NCI-H2196 (cell line): ENCODE measurements at regions not wholly inside any gene's neighbourhood (a gene's known extent, or its start where the extent isn't known, plus 50 kb on each side); places are given as distances from the start of the nearest gene placed in this dataset.
"Not testable (repeated sequence)": the region's sequence is repeated elsewhere in the genome, so short reads cannot be mapped to it uniquely, and the experiment has no call there.

Experiments used
- DNase-seq: peaks from one replicate; lab custom pipeline; 2025; ENCODE audit not compliant: unreplicated experiment; lab: John Stamatoyannopoulos, UW

DNA sequence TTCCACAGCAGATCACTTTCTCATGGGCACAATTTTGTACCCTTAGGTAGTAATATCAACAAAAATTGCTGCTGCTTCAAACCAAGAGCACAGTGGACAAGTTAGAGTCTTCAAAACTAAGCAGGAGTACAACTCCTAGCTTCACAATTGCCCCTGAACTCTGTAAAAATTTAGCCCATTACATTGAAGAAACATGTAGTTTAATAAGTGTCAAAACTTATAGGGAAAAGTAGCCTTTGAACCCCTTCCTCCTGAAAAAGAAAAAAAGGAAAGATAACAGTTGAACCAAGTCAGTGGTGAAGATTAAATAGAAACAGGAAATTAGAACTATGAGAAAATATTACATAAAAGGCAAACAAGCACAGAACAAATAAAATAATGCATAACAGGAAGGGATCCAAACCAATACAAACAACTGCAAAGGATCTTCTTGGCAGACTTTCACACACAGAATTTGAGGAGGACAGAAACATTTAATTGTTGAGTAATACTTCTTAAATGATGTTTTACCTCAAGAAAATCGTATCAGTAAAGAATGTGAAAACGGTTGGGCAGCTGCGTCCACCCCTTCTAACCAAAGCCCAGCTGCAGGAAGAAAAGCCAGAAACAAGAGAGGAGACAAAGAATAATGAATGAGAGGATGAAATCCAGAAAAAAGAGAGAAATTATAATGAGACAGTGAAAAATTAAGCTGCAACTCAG, 636.0 kb downstream of the NR2F1-AS1 start:
- DNase-seq, result no peak

DNA sequence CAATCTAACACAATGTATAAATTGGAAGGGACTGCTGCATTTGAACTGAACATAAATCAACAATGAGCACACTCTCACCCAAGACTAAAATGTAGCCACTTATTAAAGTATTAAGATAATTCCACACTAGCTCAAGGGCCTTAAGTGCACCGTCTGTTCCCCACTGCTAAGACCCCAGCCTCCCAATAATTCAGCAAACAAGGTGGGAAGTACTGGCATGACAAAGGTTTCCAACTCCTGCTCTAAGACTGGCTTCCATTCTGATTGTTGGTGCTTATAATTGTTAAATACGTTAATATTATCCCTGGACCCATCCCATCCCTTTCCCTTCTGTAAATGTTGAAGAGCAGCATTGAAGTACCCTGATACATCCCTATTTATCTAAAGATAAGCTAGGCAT, 636.7 kb downstream of the NR2F1-AS1 start:
- no peak for DNase-seq

DNA sequence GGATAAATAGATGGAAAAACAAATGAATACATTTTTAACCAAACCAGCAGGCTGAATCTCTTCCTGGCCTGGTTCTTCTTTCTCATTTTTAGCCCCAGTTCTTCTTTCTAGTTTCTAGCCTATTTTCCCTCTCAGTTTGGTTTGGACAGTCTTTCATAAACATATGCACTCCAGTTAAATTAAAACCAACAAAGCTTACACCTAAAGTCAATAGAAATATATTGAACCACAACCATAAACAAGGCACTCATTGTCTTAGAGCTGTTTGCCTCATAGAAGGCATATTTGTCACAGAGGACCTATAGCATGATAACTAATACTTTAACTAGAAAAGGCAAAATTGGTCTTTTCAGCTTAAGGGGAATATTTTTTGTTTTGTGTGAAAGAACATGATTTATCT, 638.3 kb downstream of the NR2F1-AS1 start:
- no peak for DNase-seq

DNA sequence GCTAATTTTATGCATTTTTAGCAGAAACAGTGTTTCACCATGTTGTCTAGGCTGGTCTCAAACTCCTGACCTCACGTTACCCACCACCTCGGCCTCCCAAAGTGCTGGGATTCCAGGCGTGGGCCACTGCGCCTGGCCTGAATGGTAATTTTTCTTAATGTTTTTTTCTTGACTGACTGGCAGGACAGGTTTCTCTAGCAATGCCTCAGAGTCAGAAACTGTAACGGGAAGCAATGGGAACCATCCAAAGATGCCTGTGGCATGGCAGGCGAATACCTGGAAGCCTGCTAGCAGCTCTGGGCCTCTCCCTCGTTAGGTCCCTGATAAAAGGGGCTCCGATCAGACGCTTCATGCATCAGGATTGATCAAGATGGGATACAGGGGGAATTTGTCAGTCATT, 639.2 kb downstream of the NR2F1-AS1 start:
- DNase-seq, result no peak

DNA sequence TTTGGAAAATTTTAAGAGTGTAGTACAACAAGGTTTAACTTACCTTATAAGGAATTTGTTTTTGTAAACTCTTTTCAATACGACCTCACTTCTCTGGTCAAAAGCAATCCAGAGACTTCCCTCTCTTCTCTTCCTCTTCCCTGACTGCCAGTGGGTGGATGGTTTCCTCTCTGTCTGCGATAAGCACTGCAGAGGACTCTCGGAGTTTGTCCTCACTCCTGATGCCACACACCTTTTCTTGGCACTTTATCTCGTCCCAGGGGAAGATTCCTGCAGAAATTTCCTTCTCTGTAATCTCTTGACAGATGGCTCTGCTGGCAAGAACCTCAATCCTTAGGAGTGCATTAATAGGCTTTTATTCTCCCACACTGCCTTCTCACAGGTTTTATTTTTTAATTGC, 641.6 kb downstream of the NR2F1-AS1 start:
- no peak for DNase-seq

DNA sequence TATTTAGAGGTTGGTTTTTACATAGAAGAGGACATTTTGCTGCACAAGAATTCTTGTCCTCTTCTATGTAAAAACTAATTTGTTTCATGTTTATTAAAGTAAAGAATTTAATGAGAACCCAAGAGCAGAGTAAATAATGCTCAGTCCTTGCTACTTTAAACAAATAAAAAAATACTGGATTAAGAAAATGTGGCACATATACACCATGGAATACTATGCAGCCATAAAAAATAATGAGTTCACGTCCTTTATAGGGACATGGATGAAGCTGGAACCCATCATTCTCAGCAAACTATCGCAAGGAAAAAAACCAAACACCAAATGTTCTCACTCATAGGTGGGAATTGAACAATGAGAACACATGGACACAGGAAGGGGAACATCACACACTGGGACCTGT, 643.6 kb downstream of the NR2F1-AS1 start:
- not testable (repeated sequence) for DNase-seq

DNA sequence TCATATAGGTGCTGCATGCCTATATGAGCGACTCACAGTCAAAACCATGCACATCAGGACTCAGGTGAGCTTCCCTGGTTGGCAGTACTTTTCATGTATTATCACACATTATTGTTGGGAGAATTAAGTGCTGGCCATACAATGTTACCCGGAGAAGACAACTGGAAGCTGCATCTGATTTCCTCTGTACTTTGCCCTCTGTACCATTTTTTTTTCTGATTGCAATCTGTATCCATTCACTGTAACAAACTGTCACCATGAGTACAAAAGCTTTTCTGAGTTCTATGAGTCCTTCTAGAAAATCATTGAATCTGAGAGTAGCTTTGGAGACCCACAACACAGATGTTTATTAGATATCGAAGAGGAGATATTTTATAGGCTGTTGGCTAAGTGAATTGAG, 651.0 kb downstream of the NR2F1-AS1 start:
- DNase-seq, result no peak

DNA sequence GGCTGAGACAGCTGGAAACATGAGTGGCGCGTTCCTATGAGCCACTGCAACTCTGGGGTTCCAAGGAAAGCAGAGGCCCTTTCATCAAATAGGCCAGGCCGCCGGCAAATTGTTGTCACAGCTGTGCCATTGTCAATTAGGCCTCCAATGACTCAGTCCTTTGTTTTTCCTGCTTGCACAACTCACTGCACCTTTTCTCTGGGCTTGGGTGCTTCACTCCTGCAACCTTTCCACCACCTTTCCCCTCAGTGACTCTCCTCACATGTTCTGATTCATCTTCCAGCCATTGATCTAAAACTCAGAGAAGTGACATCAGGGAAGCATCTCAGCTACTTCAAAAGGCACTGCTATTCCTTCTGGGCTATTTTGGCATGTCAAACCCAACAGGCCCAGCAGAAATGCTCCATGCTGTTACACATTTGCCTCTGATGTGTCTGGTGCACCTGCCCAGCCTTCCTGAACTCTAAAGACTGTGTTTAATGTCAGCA, 653.7 kb downstream of the NR2F1-AS1 start:
- DNase-seq, result no peak

DNA sequence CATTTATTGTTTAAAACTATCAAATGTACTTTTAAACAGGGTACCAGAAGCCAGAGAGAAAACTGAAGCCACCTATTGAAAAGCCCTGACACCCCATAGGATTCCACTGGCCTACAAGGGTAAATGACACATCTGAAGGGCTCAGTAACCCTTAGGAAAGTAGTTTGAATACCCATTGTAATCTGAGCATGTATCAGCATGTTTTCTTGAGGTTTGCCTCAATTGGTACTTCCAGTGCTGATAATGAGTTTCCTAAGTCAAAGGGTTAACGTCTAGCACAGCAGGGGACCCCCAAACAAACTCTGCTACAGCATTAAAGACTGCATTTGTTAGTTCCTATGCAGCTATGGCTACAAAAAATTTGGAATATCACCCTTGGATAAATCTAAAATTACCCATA, 657.1 kb downstream of the NR2F1-AS1 start:
- DNase-seq, result no peak

DNA sequence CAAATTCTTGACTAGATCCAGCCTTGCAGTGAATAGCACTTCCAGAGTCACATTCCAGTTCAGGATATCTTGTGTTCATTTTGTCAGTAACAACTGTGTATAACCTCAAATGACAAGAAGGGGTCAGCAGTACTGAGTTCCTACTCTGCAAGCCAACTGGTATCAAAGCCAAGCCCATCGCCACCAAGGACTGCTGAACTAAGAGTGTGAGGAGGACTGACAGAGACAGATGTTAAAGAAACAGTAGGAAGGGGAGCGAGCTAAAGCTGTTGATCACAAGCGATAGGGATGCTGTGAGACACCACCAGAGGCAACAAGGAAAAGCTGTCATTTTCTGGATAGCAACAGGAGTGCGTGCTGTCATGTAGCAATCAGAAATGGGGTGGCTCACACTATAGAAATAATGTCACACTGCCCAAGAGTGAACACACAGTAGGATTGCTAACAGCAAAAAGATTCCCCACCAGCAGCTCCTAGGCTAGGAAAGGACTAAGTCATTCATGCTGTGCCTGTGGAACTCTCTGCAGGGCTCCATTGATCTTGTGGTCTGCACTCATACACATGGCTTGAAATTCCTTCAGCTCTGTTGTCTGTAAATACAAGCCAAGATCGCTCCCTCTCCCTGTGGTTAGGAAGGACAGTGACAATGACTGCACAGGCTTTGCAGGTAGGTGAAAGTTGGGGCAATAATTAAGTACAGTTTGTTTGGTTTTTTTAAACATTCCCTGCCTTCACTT, 658.6 kb downstream of the NR2F1-AS1 start:
- no peak for DNase-seq

DNA sequence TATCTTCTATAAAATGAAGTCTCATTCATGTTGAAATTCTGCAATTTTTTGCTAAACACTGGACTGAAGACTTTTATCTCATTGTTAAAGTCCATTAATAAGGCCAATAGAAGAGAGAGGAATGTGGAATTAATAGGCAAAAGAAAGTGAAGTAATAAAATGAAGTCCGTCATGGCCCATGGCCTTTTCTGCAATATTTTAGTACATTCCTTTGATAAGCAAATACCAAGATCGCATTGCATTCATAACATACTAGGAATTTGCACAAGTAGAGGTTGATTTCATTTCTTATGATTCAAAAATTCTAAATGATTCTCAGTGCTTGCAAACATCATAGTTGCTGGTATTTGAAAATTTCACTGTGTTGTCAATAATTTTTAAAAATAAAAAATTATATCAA, 664.0 kb downstream of the NR2F1-AS1 start:
- DNase-seq, result no peak

DNA sequence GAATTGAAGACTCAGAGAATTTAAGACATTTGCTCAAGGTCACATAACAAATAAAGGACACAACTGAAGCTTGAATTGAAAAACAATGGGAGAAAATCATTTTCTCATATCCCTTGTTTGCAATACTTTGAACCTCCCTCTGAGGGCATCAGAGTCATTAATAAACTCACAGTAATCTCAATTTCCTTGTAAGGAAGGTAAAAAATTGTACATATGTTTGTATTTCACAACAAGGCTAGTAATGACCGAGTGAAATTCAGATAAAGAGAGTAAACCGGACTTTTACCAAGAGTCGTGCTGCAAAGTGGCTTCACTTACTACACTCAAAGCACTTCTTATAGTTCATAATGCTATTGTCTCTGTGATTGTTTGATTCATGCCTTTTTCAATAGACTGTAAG, 665.0 kb downstream of the NR2F1-AS1 start:
- no peak for DNase-seq

DNA sequence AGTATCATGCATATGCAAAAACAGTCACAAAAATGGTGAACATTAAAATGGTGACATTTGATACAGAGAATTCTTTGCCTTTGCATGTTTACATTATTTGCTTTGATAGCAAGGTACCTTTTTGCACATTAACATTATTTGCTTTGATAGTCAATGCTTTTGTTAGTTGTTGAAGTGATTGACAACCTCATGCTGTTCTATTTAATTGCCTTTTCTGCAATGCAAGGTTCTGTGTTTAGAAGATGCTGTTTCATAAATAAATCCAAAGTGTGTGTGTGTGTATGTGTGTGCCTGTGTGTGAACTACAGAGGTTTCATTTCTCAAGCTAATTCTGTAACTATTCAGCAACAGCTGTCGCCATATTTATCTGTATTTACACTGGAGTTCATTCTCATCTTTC, 668.7 kb downstream of the NR2F1-AS1 start:
- no peak for DNase-seq

DNA sequence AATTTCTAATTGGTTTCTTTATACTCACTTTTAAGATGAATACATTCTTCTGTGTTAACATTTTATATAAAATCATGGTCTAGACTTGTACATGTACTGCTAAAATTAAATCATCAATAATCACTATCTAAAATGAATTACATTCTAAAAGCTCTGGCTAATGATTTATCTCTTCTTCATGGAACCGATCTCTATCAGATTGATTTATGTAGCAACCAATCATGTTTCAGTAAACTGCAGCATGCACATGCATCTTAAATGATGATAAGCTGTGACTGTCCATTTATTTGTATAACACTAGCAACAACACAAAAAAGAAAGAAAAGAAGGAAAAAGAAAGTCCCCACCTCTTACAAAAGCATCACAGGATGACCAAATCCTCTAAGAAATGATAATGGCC, 669.2 kb downstream of the NR2F1-AS1 start:
- no peak for DNase-seq

DNA sequence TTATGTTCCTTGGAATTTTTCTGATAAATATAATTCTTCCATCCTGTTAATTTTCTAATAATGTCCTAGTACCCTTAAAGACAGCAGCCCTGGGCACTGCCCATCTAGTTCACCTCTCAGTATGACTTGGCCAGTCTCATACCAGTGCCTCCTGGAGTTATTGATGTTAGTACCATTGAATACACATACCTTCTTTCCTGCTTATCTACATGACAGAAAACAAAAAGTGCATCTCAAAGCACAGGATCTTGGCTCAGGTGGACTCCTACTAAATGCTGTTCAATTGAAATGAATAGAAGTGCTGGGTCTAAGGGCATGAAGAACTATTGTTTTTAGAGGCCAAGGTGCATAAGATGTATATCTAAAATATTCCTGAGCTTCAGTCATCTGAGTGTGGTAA, 669.7 kb downstream of the NR2F1-AS1 start:
- DNase-seq, result no peak

DNA sequence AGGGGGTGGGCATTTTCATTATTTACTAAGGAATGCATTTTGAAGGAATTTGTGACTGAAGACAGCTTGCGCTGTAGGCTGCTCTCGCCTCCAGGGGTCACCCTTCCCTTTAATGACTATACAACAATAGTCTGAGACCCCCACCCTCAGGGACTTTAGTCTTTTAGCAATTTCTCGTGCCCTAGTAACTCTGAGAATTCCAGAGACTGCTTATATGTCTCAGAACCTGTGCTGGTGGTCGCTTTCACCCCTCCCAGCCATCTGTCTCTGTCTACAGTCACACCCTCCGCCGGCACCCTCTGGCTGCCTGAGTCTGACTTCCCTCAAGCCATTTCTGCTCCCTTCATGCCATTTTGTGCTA, 671.4 kb downstream of the NR2F1-AS1 start:
- no peak for DNase-seq

DNA sequence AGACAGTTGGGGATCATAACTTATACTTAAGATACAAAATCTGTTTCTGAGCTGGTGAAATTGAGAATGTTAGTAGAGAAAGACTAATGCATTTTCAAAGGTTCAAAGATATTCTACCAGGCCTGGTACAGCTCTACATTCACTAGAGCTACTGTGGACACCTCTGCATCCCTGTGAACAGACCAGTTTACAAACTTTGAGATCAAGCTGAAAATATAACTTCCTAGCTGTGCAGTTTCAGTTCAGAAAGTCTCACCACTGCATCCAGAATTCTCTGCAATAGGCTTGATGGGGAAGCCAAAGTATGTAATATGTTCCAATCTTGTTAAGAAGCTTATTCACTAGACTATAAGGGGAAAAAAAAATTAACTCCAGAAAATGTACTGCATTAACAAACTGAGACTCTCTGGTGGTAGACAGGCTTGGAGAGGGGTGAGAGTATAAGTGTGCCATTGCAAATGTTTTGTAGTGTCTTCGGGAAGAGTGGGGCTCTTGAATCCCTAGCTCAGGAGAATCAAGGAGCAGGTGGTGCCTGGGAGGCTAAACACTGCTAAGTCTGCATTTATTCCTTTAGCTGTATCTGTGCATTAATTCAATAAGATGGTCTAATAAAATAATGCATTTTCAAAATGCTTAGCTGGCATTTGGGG, 671.9 kb downstream of the NR2F1-AS1 start:
- no peak for DNase-seq

DNA sequence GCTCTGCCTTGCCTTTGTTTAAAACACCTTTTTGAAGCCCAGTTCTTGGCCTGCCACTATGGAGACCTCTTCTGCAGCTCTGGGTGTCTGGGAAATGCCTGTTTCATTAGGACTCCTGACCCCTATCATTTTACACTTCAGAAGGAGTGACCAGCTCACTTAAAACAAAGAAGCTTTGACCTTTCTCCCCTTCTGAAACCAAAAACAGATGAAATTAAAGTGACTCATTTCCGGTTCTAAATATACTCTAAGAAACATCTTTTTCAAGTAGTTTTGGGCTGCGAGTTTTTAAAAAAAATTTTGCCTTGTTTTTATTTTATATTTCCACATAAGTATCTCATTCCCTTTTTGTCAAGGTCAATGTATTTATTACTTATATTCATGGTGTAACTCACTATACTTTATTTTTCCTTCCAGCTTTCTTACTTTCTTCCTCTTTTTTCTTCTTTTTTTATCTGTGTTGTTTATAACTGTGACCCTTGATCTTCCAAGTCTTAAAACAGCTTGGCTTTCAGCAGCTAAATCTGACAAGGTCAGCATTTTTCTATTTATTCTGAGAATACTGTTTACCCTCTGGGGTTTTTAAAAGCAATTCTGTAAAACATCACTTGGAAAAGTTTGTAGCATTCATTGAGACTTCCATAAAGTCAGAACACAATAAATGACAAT, 672.9 kb downstream of the NR2F1-AS1 start:
- DNase-seq, result no peak

DNA sequence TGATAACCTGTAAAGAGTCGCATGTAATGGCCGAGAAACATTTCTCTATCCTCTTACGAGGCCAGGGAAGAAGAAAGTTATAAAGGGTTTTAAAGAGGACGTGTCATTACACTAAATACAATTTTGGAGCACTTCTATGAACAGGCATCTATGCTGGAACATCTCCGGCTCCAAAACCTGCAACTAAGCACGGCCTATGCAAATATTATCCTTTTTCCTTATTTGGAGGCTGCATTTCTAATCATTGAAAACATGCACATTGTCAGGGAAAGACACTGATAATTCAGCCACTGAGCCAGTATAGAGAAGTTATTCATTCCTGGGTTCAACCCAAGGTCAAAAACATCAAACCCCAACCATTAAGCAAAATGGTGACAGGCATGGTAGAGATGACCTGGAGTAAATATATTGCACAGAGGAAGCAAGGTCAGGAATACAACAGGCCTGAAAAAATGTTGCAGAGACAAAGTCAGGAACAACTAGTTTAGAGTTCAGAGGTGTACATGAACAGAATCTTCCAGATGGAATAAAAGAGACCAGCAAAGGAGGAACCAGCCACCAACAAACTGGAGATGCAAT, 674.1 kb downstream of the NR2F1-AS1 start:
- no peak for DNase-seq

DNA sequence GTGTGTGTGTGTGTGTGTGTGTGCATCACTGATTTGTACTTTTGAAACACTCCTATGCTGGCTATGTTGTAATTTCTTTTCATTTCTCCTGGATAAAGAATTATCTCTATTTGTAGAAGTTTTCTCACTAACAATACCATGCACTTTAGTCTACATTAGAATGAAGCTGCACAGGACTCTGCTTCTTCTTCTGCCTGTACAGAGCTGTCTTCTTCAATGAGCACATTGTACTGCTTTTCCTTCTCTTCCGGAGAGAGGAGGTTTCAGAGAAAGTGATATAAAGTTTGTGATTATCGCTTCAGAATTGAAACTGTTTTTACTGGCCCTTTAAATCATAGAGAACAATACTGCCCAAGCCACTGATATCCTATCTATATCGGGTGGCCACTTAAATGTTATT, 677.0 kb downstream of the NR2F1-AS1 start:
- DNase-seq, result no peak

DNA sequence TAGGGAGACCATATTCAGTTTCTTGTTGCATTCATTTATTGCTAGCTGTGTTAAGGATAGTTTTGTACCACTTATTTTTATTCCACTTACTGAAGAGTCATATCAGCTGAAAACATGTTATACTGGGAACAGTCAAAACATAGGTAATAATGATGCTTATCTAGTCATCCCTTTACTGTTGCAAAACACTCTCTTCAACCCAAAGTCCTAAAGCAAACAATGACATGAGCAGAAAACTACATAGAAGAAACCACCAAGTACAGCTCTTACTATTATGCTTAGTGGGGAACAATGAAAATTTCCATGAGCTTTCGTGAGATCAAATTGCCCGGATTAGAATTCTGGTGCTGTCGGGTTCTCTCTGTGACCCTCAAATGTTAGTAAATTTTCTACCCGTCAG, 681.4 kb downstream of the NR2F1-AS1 start:
- DNase-seq, result no peak
